Left lung (tissue), 4 donors: ENCODE measurements at regions not wholly inside any gene's neighbourhood (a gene's known extent, or its start where the extent isn't known, plus 50 kb on each side); places are given as distances from the start of the nearest gene placed in this dataset.
A peak's percentile ranks its signal among the peaks of the same experiment; 100 is the strongest.

Experiments
- ATAC-seq: fragments of 200-7000 bp; cut with Tn5 transposase; one replicate; pipeline ENCODE4 v1.9.1; 2020; ENCODE audit warnings: moderate library complexity
- DNase-seq, 4 donors: peaks; one replicate each; pipeline ENCODE4 v3.0.0-alpha.2; 2013 to 2020
- H3K27ac ChIP-seq, 2 donors: fragments of 200-600 bp; sonication (generic) in 1 of 2; one replicate each; pipeline versions ENCODE4 v1.5.0 to v1.8.0; 2020 to 2021
- H3K27me3 ChIP-seq, 2 donors: fragments of 200-600 bp; sonication (generic) in 1 of 2; one replicate each; pipeline versions ENCODE4 v1.5.0 to v1.8.0; 2020 to 2021
- H3K36me3 ChIP-seq, 2 donors: fragments of 200-600 bp; sonication (generic) in 1 of 2; one replicate each; pipeline versions ENCODE4 v1.5.0 to v1.8.0; 2020 to 2021
- H3K4me1 ChIP-seq, 2 donors: fragments of 200-600 bp; one replicate each; pipeline ENCODE4 v1.8.0; 2021
- H3K4me3 ChIP-seq, 2 donors: fragments of 200-600 bp; sonication (generic) in 1 of 2; one replicate each; pipeline versions ENCODE4 v1.5.0 to v1.8.0; 2020 to 2021; ENCODE audit warnings: mild to moderate bottlenecking in 1 of 2
- H3K9me3 ChIP-seq, 2 donors: fragments of 200-600 bp; sonication (generic) in 1 of 2; one replicate each; pipeline versions ENCODE4 v1.5.0 to v1.8.0; 2020 to 2021
- intact Hi-C, 2 donors: fragments of 100-400 bp; cut with DNase I; formaldehyde crosslinking; loops; one replicate each; pipeline versions ENCODE4 v1.11.2 to v1.14.2; 2022
- TF ChIP-seq, protein P1 (sequence below), 2 donors: fragments of 200-600 bp; sonication (generic) in 1 of 2; IDR thresholded peaks; one replicate each; pipeline versions ENCODE4 v1.5.0 to v1.8.0; 2021; ENCODE audit warnings: antibody characterized with exemption in 2 of 2
- donor health status: DM: no; HTN: yes; CAD: no.
- donor health status: DM: no; HTN: no; CAD: no.

DNA sequence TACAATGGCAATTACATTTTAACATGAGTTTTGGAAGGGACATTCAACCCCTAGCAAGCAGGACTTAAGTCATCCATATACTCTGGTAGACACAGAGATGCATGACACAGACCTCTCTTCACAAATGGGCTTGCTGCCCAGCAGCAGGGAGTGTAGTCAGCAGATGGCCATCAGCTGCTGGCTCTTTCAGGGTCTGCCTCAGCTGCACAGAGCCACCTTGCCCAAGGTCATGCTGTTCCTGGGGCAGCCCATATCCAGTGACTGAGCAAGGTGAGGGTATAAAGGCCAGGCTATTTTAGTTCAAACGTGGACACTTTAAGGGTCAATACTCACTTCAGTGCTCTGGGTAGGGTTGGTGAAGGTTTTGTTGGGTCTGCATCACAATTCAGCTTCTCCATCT, 58.3 kb upstream of the JDP2 start:
- Histone ChIP-seq H3K4me1 (peaks cover 0 to 25% of the 10 kb centered on the region in 2 donors), H3K4me3 (no peak overlapping the region), H3K27ac (peak overlapping the region in 1 of 2 donors; percentile 66), H3K9me3 (no peaks in the 10 kb centered on the region), H3K27me3 (no peaks in the 10 kb centered on the region), H3K36me3 (no peaks in the 10 kb centered on the region)
- no peak for ATAC-seq
- no peak for DNase-seq
- TF ChIP-seq, protein P1, sequence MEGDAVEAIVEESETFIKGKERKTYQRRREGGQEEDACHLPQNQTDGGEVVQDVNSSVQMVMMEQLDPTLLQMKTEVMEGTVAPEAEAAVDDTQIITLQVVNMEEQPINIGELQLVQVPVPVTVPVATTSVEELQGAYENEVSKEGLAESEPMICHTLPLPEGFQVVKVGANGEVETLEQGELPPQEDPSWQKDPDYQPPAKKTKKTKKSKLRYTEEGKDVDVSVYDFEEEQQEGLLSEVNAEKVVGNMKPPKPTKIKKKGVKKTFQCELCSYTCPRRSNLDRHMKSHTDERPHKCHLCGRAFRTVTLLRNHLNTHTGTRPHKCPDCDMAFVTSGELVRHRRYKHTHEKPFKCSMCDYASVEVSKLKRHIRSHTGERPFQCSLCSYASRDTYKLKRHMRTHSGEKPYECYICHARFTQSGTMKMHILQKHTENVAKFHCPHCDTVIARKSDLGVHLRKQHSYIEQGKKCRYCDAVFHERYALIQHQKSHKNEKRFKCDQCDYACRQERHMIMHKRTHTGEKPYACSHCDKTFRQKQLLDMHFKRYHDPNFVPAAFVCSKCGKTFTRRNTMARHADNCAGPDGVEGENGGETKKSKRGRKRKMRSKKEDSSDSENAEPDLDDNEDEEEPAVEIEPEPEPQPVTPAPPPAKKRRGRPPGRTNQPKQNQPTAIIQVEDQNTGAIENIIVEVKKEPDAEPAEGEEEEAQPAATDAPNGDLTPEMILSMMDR (IDR thresholded peaks at IDR 0.05) = no peak
- intact Hi-C loops = no loop called here

DNA sequence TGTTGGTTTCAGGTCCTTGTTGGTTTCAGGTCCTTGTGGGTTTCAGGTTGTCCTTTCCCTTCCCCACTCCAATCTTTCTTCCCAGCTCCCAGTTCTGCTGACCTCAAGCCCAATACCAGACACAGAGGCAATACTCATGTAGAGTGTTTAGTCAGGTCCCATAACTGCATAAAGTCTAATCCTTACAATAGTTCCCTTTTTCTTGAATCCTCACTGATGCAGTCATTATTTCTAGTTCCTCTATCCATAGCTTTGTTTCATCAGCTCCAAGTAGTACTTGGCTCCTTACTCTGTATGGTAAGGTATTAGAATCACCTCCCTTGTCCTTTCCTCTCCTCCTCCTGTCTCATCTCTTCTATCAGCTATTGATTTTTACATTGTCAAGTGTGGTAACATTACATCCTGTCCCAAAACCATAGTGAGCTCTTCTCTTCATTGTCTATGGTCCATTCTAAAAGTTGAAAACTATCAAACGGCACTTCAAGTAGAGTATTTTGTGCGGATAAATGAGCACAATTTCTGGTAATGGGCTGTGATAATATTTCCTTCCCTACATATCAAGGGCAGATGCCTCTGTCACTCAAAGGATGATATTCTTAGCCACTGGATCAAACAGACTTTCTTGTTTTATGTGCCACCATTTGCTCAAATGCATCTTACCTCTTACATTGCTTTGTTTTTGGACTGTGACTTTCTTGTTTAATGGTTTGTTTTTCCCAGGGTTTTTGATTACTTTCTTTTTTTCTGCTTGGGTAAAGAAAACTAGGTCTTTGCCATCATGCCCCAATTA, 57.2 kb upstream of the JDP2 start:
- intact Hi-C loops = no loop called here
- Histone ChIP-seq H3K4me1 (peaks cover 0 to 25% of the 10 kb centered on the region in 2 donors), H3K36me3 (no peaks in the 10 kb centered on the region), H3K9me3 (no peaks in the 10 kb centered on the region), H3K4me3 (no peak overlapping the region), H3K27ac (peak overlapping the region in 1 of 2 donors; percentile 66), H3K27me3 (no peaks in the 10 kb centered on the region)
- peak; percentile 69 for ATAC-seq
- TF ChIP-seq, protein P1 (IDR thresholded peaks at IDR 0.05) = no peak
- DNase-seq = no peak

DNA sequence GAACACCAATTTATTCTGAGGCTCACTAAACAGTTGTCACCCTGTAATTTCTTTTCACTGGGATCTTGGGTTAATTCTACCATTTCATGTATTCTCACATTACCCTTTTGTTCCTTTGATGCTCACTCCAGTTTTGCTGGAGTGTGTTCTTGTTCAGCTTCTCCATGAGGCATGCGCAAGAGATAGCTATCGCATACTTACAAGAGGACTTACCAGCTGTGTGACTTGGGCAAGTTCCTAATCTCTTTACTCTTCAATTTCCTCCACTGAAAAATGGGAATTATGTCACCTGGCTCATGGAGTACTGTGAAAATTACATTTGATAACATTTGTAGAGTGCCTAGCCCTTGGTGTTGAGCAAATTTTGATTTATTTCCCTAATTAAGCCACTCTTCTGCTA, 56.5 kb upstream of the JDP2 start:
- TF ChIP-seq, protein P1 (IDR thresholded peaks at IDR 0.05) = no peak
- intact Hi-C loops = no loop called here
- no peaks in the 10 kb centered on the region for H3K36me3 ChIP-seq
- H3K4me1 ChIP-seq = peaks cover 0 to 25% of the 10 kb centered on the region in 2 donors
- no peaks in the 10 kb centered on the region for H3K27me3 ChIP-seq
- no peak overlapping the region for H3K4me3 ChIP-seq
- no peak overlapping the region for H3K27ac ChIP-seq
- no peak for DNase-seq
- H3K9me3 ChIP-seq = no peaks in the 10 kb centered on the region
- ATAC-seq = no peak

DNA sequence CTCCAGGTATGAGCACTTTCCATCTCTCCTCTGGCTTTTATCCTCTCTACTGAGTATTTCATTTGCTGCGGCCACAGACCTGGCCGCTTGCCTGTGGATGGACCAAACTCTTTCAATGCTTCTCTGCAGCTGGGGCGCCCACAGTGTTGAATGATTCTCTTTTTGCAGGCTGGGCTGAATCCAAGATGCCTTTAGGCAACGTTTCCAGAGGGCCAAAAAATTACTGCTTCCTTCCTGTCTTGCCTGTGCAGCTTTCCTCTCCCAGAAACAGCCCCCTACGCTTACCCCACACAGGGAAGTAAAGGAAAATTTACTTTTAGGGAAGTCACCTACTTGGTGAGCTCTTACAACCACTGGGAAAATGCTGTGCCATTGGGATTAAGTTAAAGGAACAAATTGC, 55.6 kb upstream of the JDP2 start:
- DNase-seq (peak in 2 of 4 donors; percentile 13 to 45), ATAC-seq (no peak)
- Histone ChIP-seq H3K4me3 (no peak overlapping the region), H3K36me3 (no peaks in the 10 kb centered on the region), H3K27ac (no peak overlapping the region), H3K4me1 (peaks cover 0 to 25% of the 10 kb centered on the region in 2 donors), H3K9me3 (no peaks in the 10 kb centered on the region), H3K27me3 (no peaks in the 10 kb centered on the region)
- TF ChIP-seq, protein P1 (IDR thresholded peaks at IDR 0.05) = no peak
- intact Hi-C loops = no loop called here

DNA sequence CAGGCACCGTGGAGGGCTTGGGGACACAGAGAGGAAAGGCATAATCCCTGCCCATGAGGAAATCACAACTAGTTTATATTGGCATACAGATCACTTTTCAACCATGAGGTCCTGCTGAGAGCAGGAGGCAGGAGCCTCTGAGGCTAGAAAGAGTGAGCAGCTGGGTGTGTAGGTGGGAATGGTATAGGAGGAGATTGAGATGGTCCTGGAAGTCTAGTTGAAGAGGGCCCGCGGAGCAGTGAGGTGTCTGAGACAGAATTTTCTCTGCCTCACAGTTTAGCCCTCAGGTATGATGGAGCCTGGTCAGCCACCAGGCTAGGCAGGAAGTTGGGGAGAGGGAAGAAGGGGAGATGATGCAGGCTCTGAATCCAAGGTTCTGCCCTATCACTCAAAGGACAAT, 54.7 kb upstream of the JDP2 start:
- H3K27me3 ChIP-seq = no peaks in the 10 kb centered on the region
- TF ChIP-seq, protein P1 (IDR thresholded peaks at IDR 0.05) = no peak
- DNase-seq = no peak
- H3K27ac ChIP-seq = no peak overlapping the region
- H3K36me3 ChIP-seq = no peaks in the 10 kb centered on the region
- ATAC-seq = no peak
- no peak overlapping the region for H3K4me3 ChIP-seq
- intact Hi-C loops = no loop called here
- H3K4me1 ChIP-seq = peaks cover 0 to 25% of the 10 kb centered on the region in 2 donors
- H3K9me3 ChIP-seq = no peaks in the 10 kb centered on the region
